ENCODE measurements at regions not wholly inside any gene's neighbourhood (a gene's known extent, or its start where the extent isn't known, plus 50 kb on each side); places are given as distances from the start of the nearest gene placed in this dataset.
A peak's percentile ranks its signal among the peaks of the same experiment; 100 is the strongest.

- no peak for TF ChIP-seq CTCF (IDR thresholded peaks at IDR 0.05)
- H3K4me3 ChIP-seq = no peak overlapping the region
- peaks cover 10% of the 10 kb centered on the region for H3K9me3 ChIP-seq
- no peak overlapping the region for H3K27ac ChIP-seq
- ATAC-seq (no peak), DNase-seq (no peak)
- no peaks in the 10 kb centered on the region for H3K4me1 ChIP-seq
- no peaks in the 10 kb centered on the region for H3K36me3 ChIP-seq
- H3K27me3 ChIP-seq (ENCODE audit: low read depth) = no peaks in the 10 kb centered on the region
- intact Hi-C loops (cut with DNase I) = no loop called here
Observed at GRCh38 chr14:101167428-101167827, 263.9 kb upstream of the RTL1 start.

- no peak overlapping the region for H3K27ac ChIP-seq
- H3K9me3 ChIP-seq = peaks cover 10% of the 10 kb centered on the region
- no peaks in the 10 kb centered on the region for H3K4me1 ChIP-seq
- TF ChIP-seq CTCF (IDR thresholded peaks at IDR 0.05) = no peak
- no peaks in the 10 kb centered on the region for H3K36me3 ChIP-seq
- H3K27me3 ChIP-seq (ENCODE audit: low read depth) = no peaks in the 10 kb centered on the region
- intact Hi-C loops (cut with DNase I) = no loop called here
- no peak for ATAC-seq
- no peak for DNase-seq
- no peak overlapping the region for H3K4me3 ChIP-seq
Observed at GRCh38 chr14:101169267-101169666, 265.7 kb upstream of the RTL1 start.

- TF ChIP-seq CTCF (IDR thresholded peaks at IDR 0.05) = no peak
- H3K4me1 ChIP-seq = no peaks in the 10 kb centered on the region
- ATAC-seq (no peak), DNase-seq (no peak)
- no peaks in the 10 kb centered on the region for H3K27me3 ChIP-seq (ENCODE audit: low read depth)
- peaks cover 10% of the 10 kb centered on the region for H3K9me3 ChIP-seq
- intact Hi-C loops (cut with DNase I) = no loop called here
- H3K36me3 ChIP-seq = no peaks in the 10 kb centered on the region
- H3K27ac ChIP-seq = no peak overlapping the region
- no peak overlapping the region for H3K4me3 ChIP-seq
Observed at GRCh38 chr14:101171650-101172049, 268.1 kb upstream of the RTL1 start.

GRCh38 chr14:101173698-101174521, 270.4 kb upstream of the RTL1 start:
- no peaks in the 10 kb centered on the region for H3K36me3 ChIP-seq
- TF ChIP-seq CTCF (IDR thresholded peaks at IDR 0.05) = no peak
- H3K4me3 ChIP-seq = no peak overlapping the region
- no peak for DNase-seq
- H3K9me3 ChIP-seq = no peaks in the 10 kb centered on the region
- H3K27ac ChIP-seq = no peak overlapping the region
- intact Hi-C loops (cut with DNase I) = no loop called here
- H3K27me3 ChIP-seq (ENCODE audit: low read depth) = no peaks in the 10 kb centered on the region
- no peaks in the 10 kb centered on the region for H3K4me1 ChIP-seq
- no peak for ATAC-seq

- Histone ChIP-seq H3K27ac (no peak overlapping the region), H3K36me3 (no peaks in the 10 kb centered on the region), H3K4me3 (no peak overlapping the region), H3K27me3 (ENCODE audit: low read depth) (no peaks in the 10 kb centered on the region), H3K4me1 (no peaks in the 10 kb centered on the region), H3K9me3 (no peaks in the 10 kb centered on the region)
- no peak for TF ChIP-seq CTCF (IDR thresholded peaks at IDR 0.05)
- ATAC-seq (peak; percentile 59 to 60), DNase-seq (no peak)
- intact Hi-C loops (cut with DNase I) = no loop called here
Observed at GRCh38 chr14:101174522-101174838, 271.0 kb upstream of the RTL1 start.

All from lower lobe of right lung (tissue), 2 donors.